Endothelial cell (in vitro differentiated cells): ENCODE measurements at regions not wholly inside any gene's neighbourhood (a gene's known extent, or its start where the extent isn't known, plus 50 kb on each side); places are given as distances from the start of the nearest gene placed in this dataset.

Experiments
- DNase-seq: peaks from one replicate; pipeline ENCODE4 v3.0.0; 2021; ENCODE audit warnings: low spot score
- H3K27ac Mint-ChIP-seq: one replicate; pipeline ENCODE4 v1.8.0; 2021; ENCODE audit warnings: mixed read lengths, inconsistent platforms; ENCODE audit not compliant: unreplicated experiment
- H3K27me3 Mint-ChIP-seq: one replicate; pipeline ENCODE4 v1.8.0; 2021; ENCODE audit warnings: mild to moderate bottlenecking, moderate library complexity, mixed read lengths, inconsistent platforms; ENCODE audit not compliant: unreplicated experiment
- H3K36me3 Mint-ChIP-seq: one replicate; pipeline ENCODE4 v1.8.0; 2021; ENCODE audit warnings: mild to moderate bottlenecking, low read depth, mixed read lengths, inconsistent platforms; ENCODE audit not compliant: unreplicated experiment
- H3K4me1 Mint-ChIP-seq: one replicate; pipeline ENCODE4 v1.8.0; 2021; ENCODE audit warnings: mild to moderate bottlenecking, mixed read lengths, inconsistent platforms; ENCODE audit not compliant: unreplicated experiment
- H3K4me3 Mint-ChIP-seq: one replicate; pipeline ENCODE4 v1.8.0; 2021; ENCODE audit warnings: mild to moderate bottlenecking, mixed read lengths, inconsistent platforms; ENCODE audit not compliant: unreplicated experiment
- H3K9me3 Mint-ChIP-seq: one replicate; pipeline ENCODE4 v1.8.0; 2021; ENCODE audit warnings: mixed read lengths, inconsistent platforms; ENCODE audit not compliant: unreplicated experiment
- TF ChIP-seq, protein P1 (sequence below): fragments of 200-600 bp; sonication (generic); IDR thresholded peaks from one replicate; pipeline ENCODE4 v1.5.0; 2021; ENCODE audit warnings: antibody characterized with exemption; ENCODE audit not compliant: unreplicated experiment

DNA sequence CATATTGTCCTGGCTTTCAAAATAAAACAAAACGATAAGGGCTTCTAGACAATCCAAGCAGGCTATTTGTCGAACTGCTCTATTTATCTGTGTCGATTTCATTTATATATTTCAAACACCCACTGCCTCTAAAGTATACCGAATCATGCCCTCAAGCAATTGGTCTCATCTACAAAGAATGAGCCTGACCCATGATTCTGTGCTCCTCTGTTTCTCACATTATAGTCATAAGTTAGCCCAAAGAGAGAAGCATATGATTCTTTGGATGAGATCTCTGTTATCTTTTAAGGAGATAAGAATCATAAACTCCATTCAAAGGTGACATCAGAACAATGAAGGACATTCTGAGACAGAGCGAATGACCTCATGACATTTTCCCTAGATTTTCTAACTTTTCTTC is 191.1 kb downstream of the MAP2K6 start:
- no peaks in the 10 kb centered on the region for H3K27me3 Mint-ChIP-seq
- no peaks in the 10 kb centered on the region for H3K9me3 Mint-ChIP-seq
- DNase-seq, result no peak
- TF ChIP-seq, protein P1, sequence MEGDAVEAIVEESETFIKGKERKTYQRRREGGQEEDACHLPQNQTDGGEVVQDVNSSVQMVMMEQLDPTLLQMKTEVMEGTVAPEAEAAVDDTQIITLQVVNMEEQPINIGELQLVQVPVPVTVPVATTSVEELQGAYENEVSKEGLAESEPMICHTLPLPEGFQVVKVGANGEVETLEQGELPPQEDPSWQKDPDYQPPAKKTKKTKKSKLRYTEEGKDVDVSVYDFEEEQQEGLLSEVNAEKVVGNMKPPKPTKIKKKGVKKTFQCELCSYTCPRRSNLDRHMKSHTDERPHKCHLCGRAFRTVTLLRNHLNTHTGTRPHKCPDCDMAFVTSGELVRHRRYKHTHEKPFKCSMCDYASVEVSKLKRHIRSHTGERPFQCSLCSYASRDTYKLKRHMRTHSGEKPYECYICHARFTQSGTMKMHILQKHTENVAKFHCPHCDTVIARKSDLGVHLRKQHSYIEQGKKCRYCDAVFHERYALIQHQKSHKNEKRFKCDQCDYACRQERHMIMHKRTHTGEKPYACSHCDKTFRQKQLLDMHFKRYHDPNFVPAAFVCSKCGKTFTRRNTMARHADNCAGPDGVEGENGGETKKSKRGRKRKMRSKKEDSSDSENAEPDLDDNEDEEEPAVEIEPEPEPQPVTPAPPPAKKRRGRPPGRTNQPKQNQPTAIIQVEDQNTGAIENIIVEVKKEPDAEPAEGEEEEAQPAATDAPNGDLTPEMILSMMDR, result no peak
- no peak overlapping the region for H3K4me3 Mint-ChIP-seq
- H3K4me1 Mint-ChIP-seq, result peaks cover 34% of the 10 kb centered on the region
- H3K36me3 Mint-ChIP-seq, result peaks cover 3% of the 10 kb centered on the region
- peak overlapping the region; percentile 1 for H3K27ac Mint-ChIP-seq

GRCh38 chr17:69606142-69606800 is 191.8 kb downstream of the MAP2K6 start:
- H3K4me3 Mint-ChIP-seq, result no peak overlapping the region
- H3K36me3 Mint-ChIP-seq, result peaks cover 3% of the 10 kb centered on the region
- DNase-seq, result no peak
- H3K27ac Mint-ChIP-seq, result peak overlapping the region; percentile 65
- TF ChIP-seq, protein P1, result no peak
- H3K4me1 Mint-ChIP-seq, result peaks cover 33% of the 10 kb centered on the region
- no peaks in the 10 kb centered on the region for H3K9me3 Mint-ChIP-seq
- no peaks in the 10 kb centered on the region for H3K27me3 Mint-ChIP-seq

DNA sequence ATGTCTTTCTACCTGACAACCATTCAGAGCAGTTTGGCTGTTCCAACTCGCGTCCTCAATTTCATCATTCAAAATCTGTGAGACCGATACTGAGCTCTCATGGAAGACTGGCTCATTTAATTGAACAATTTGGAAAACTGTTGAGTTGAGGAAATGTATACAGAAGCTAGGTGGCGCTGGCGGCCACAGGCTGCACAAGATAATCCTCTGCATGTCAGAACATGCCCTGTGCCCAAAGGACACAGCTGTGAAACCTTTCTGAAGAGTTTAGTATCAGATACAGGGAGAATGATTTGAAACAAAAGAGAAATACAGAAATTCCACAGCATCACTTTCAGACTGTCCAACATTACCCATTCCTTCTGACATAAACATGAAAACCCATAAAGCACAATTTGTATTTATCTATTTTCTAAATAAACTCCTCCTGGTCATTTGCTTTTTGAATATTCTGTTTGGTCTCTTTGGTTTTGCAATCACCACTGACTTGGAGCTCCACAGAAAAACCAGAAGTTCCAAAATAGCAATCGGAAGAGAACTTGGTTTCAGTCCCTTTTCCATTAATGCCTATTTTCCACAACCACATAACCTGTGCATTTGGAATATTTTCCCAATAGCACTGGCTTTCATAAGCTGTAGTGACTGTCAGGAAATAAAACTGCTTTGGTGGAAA is 192.8 kb downstream of the MAP2K6 start:
- Mint-ChIP-seq H3K4me1 (peaks cover 32% of the 10 kb centered on the region), H3K9me3 (no peaks in the 10 kb centered on the region), H3K4me3 (no peak overlapping the region), H3K27me3 (no peaks in the 10 kb centered on the region), H3K36me3 (peaks cover 3% of the 10 kb centered on the region), H3K27ac (peak overlapping the region; percentile 79)
- TF ChIP-seq, protein P1, result peak; percentile 80
- DNase-seq, result peak; percentile 73

- Mint-ChIP-seq H3K27me3 (no peaks in the 10 kb centered on the region), H3K27ac (peak overlapping the region; percentile 50)
These were observed 193.6 kb downstream of the MAP2K6 start for GRCh38 chr17:69608141-69608540.

More at GRCh38 chr17:69608141-69608540, 193.6 kb downstream of the MAP2K6 start:
- DNase-seq, result no peak
- Mint-ChIP-seq H3K4me1 (peaks cover 28% of the 10 kb centered on the region), H3K9me3 (no peaks in the 10 kb centered on the region), H3K4me3 (no peak overlapping the region), H3K36me3 (no peaks in the 10 kb centered on the region)
- TF ChIP-seq, protein P1, result no peak
